GM12878 (cell line): ENCODE measurements at regions not wholly inside any gene's neighbourhood (a gene's known extent, or its start where the extent isn't known, plus 50 kb on each side); places are given as distances from the start of the nearest gene placed in this dataset.

Experiments
- ATAC-seq: fragments of 200-7000 bp; cut with Tn5 transposase; 3 replicates; pipeline ENCODE4 v1.9.1; 2020; ENCODE audit warnings: mild to moderate bottlenecking, moderate library complexity
- BruUV-seq: library from RNA; stranded (reverse); fragments of 400-500 nt; replicated peaks from 2 replicates; lab custom pipeline; 2021; lab: Mats Ljungman, UMichigan
- CTCF ChIA-PET: fragments of 300-600 bp; sonication (Branson Sonifier 250); formaldehyde crosslinking; extraction: SDS; loops from one replicate; lab custom pipeline; 2021; ENCODE audit warnings: inconsistent platforms; lab: Yijun Ruan, JAX
- POLR2A ChIA-PET: fragments of 350-600 bp; formaldehyde crosslinking; extraction: SDS; loops from one replicate; lab custom pipeline; 2021; ENCODE audit warnings: inconsistent platforms; lab: Charles Lee
- RAD21 ChIA-PET: fragments of 300-600 bp; sonication (Branson Sonifier 250); formaldehyde crosslinking; loops from one replicate; lab custom pipeline; 2023; ENCODE audit warnings: antibody characterized with exemption; ENCODE audit not compliant: unreplicated experiment; lab: Charles Lee
- SMC1A ChIA-PET: fragments of 300-600 bp; sonication (Branson Sonifier 250); formaldehyde crosslinking; loops from one replicate; lab custom pipeline; 2023; ENCODE audit not compliant: unreplicated experiment, uncharacterized antibody; lab: Charles Lee
- DNase-seq: peaks from one replicate; pipeline ENCODE4 v3.0.0-alpha.2; 2011; ENCODE audit warnings: low read depth, low spot score
- FAIRE-seq: peaks from 3 replicates; lab custom pipeline; 2011; peaks lifted over from hg19 to GRCh38; lab: Jason Lieb, UNC
- H2AFZ ChIP-seq: 2 replicates; pipeline ENCODE4 v1.6.0; 2011; ENCODE audit warnings: low read depth, low read length, control low read depth; ENCODE audit not compliant: control insufficient read depth
- H3K27ac ChIP-seq: 2 replicates; pipeline ENCODE4 v1.5.1; 2011; ENCODE audit warnings: control low read depth; ENCODE audit not compliant: control insufficient read depth, insufficient read depth
- H3K27me3 ChIP-seq, 2 experiments: replicated peaks in 1 of 2; 2 replicates each; pipeline versions ENCODE4 v1.6.0 to v1.6.1; 2011; ENCODE audit warnings: low read length in 1 of 2; ENCODE audit not compliant: control insufficient read depth in 2 of 2, insufficient read depth in 2 of 2
- H3K36me3 ChIP-seq, 2 experiments: 2 replicates each; pipeline ENCODE4 v1.5.1; 2011; ENCODE audit warnings: low read length in 1 of 2; ENCODE audit not compliant: control insufficient read depth in 2 of 2, insufficient read depth in 2 of 2
- H3K4me1 ChIP-seq: 2 replicates; pipeline ENCODE4 v1.6.1; 2011; ENCODE audit warnings: mild to moderate bottlenecking, low read length, moderate library complexity, mixed read lengths; ENCODE audit not compliant: control insufficient read depth, insufficient read depth
- H3K4me2 ChIP-seq: 2 replicates; pipeline ENCODE4 v1.6.0; 2011; ENCODE audit warnings: control low read depth; ENCODE audit not compliant: control insufficient read depth, insufficient read depth
- H3K4me3 ChIP-seq: fragments of 200-600 bp; sonication (generic); 2 replicates; pipeline ENCODE4 v1.5.1; 2016
- H3K79me2 ChIP-seq: 2 replicates; pipeline ENCODE4 v1.6.0; 2011; ENCODE audit warnings: low read length; ENCODE audit not compliant: control insufficient read depth, insufficient read depth
- H3K9ac ChIP-seq: 2 replicates; pipeline ENCODE4 v1.8.0; 2011; ENCODE audit warnings: low read length, control low read depth, mixed read lengths; ENCODE audit not compliant: control insufficient read depth, insufficient read depth
- H3K9me3 ChIP-seq: replicated peaks from 3 replicates; pipeline ENCODE4 v1.5.1; 2011; ENCODE audit warnings: mild to moderate bottlenecking, low read length; ENCODE audit not compliant: control insufficient read depth, insufficient read depth
- H4K20me1 ChIP-seq: 2 replicates; pipeline ENCODE4 v1.6.0; 2011; ENCODE audit not compliant: control insufficient read depth, insufficient read depth
- ASH2L ChIP-seq: fragments of 300-600, 200-600 bp; sonication (generic); IDR thresholded peaks from 2 replicates; pipeline ENCODE4 v1.6.1; 2017; ENCODE audit warnings: low read depth, mild to moderate bottlenecking, borderline replicate concordance
- EZH2 ChIP-seq: IDR thresholded peaks from 2 replicates; pipeline ENCODE4 v1.6.1; 2012; ENCODE audit warnings: low read depth, mild to moderate bottlenecking, control low read depth, inconsistent platforms, low read length, borderline replicate concordance; ENCODE audit not compliant: control insufficient read depth
- WGBS: methylation state at CpG from one replicate; pipeline ENCODE4 v1.1.6; 2016; ENCODE audit warnings: low lambda C conversion rate; ENCODE audit not compliant: insufficient replicate concordance, insufficient coverage; ENCODE audit errors: missing lambda C conversion rate; 5-methylcytosine and 5-hydroxymethylcytosine counted together
- in situ Hi-C: fragments of 300-500 bp; cut with MboI; formaldehyde crosslinking; loops from 9 replicates; pipeline ENCODE4 v1.14.3; 2018; ENCODE audit warnings: mixed read lengths
- intact Hi-C: fragments of 100-400 bp; cut with micrococcal nuclease; formaldehyde crosslinking; loops from one replicate; pipeline ENCODE4 v1.14.2; 2022; ENCODE audit not compliant: unreplicated experiment
- TF ChIP-seq, protein P1 (sequence below): fragments of 450-650 bp; IDR thresholded peaks from 2 replicates; pipeline ENCODE4 v1.6.1; 2018; ENCODE audit warnings: mild to moderate bottlenecking, low read depth, moderate library complexity; ENCODE audit not compliant: partially characterized antibody
- TF ChIP-seq, protein P2 (sequence below): IDR thresholded peaks from 2 replicates; pipeline ENCODE4 v1.6.1; 2011; ENCODE audit warnings: mild to moderate bottlenecking, low read depth, low read length, moderate library complexity; ENCODE audit not compliant: insufficient replicate concordance
- TF ChIP-seq, protein P3 (sequence below): IDR thresholded peaks from 2 replicates; pipeline ENCODE4 v1.6.1; 2011; ENCODE audit warnings: low read depth, mild to moderate bottlenecking, low read length, moderate library complexity, borderline replicate concordance; ENCODE audit errors: extremely low read depth

DNA sequence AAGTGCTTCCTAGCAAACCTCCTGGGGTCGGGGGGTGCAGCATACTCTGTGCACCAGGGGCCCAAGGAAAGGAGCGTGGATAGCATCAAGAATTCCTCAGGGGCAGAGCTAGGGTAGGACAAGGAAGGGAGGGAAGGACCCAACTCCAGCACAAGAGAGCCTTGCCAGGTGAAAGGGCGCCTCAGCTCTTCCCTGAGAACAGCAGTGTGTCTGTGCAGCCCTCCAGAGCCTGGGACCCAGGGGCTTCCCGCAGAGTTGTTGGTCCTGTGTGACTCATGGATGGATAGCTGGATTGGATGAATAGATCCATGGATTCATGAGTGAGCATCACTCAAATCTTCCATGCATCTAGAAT is 175.4 kb downstream of the SMAD2 start:
- Histone ChIP-seq H3K4me3 (no peak overlapping the region), H3K79me2 (no peaks in the 10 kb centered on the region), H3K27me3 (no peaks in the 10 kb centered on the region; a peak in 1 of 4 replicates), H3K9ac (no peak overlapping the region), H3K4me2 (no peak overlapping the region), H3K4me1 (no peaks in the 10 kb centered on the region), H3K27ac (no peak overlapping the region), H3K9me3 (no peaks in the 10 kb centered on the region; the same call in 1 of the 3 replicates), H3K36me3 (no peaks in the 10 kb centered on the region), H2AFZ (no peak overlapping the region), H4K20me1 (no peaks in the 10 kb centered on the region)
- intact Hi-C loops (no loop called here), in situ Hi-C loops (no loop called here)
- DNase-seq (no peak), FAIRE-seq (no peak), ATAC-seq (no peak)
- ChIA-PET CTCF (interaction anchor here (0.6 to 3.1 kb wide), 19 partner anchors 12 to 706 kb away, joined by 3 to 18 read pairs (median 4); no protein-coding TSS in a partner anchor), SMC1A (interaction anchor here (1.3 kb wide), 2 partner anchors 535 to 540 kb away, joined by 4 to 5 read pairs; no protein-coding TSS in a partner anchor), RAD21 (interaction anchor here (1.0 kb wide), 1 partner anchor 158 kb away, joined by 3 read pairs; no protein-coding TSS in a partner anchor), POLR2A (no interaction called here)
- BruUV-seq = no TSS peak
- TF ChIP-seq, protein P1, sequence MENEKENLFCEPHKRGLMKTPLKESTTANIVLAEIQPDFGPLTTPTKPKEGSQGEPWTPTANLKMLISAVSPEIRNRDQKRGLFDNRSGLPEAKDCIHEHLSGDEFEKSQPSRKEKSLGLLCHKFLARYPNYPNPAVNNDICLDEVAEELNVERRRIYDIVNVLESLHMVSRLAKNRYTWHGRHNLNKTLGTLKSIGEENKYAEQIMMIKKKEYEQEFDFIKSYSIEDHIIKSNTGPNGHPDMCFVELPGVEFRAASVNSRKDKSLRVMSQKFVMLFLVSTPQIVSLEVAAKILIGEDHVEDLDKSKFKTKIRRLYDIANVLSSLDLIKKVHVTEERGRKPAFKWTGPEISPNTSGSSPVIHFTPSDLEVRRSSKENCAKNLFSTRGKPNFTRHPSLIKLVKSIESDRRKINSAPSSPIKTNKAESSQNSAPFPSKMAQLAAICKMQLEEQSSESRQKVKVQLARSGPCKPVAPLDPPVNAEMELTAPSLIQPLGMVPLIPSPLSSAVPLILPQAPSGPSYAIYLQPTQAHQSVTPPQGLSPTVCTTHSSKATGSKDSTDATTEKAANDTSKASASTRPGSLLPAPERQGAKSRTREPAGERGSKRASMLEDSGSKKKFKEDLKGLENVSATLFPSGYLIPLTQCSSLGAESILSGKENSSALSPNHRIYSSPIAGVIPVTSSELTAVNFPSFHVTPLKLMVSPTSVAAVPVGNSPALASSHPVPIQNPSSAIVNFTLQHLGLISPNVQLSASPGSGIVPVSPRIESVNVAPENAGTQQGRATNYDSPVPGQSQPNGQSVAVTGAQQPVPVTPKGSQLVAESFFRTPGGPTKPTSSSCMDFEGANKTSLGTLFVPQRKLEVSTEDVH = no peak
- no peak for TF ChIP-seq ASH2L
- TF ChIP-seq, protein P2, sequence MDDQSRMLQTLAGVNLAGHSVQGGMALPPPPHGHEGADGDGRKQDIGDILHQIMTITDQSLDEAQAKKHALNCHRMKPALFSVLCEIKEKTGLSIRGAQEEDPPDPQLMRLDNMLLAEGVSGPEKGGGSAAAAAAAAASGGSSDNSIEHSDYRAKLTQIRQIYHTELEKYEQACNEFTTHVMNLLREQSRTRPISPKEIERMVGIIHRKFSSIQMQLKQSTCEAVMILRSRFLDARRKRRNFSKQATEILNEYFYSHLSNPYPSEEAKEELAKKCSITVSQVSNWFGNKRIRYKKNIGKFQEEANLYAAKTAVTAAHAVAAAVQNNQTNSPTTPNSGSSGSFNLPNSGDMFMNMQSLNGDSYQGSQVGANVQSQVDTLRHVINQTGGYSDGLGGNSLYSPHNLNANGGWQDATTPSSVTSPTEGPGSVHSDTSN = no peak
- TF ChIP-seq, protein P3, sequence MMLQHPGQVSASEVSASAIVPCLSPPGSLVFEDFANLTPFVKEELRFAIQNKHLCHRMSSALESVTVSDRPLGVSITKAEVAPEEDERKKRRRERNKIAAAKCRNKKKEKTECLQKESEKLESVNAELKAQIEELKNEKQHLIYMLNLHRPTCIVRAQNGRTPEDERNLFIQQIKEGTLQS = no peak
- TF ChIP-seq EZH2 = no peak
- 22% methylated on average over 4 of the region's 4 CpGs for WGBS
